ENCODE measurements at regions not wholly inside any gene's neighbourhood (a gene's known extent, or its start where the extent isn't known, plus 50 kb on each side); places are given as distances from the start of the nearest gene placed in this dataset.
"Not testable (repeated sequence)": the region's sequence is repeated elsewhere in the genome, so short reads cannot be mapped to it uniquely, and the experiment has no call there.

GRCh38 chr11:116666673-116667249 lies 106.0 kb downstream of the BUD13 start:
- not testable (repeated sequence) for DNase-seq (ENCODE audit: low read depth)

- DNase-seq (ENCODE audit: low read depth): no peak
Measured at GRCh38 chr11:116665523-116665922, 107.3 kb downstream of the BUD13 start.

GRCh38 chr11:116661056-116661455 lies 111.7 kb downstream of the BUD13 start:
- DNase-seq (ENCODE audit: low read depth): no peak

GRCh38 chr11:116660011-116660410 lies 112.8 kb downstream of the BUD13 start:
- DNase-seq (ENCODE audit: low read depth): no peak

- no peak for DNase-seq (ENCODE audit: low read depth)
Measured at GRCh38 chr11:116658876-116659535, 113.8 kb downstream of the BUD13 start.

- DNase-seq (ENCODE audit: low read depth): no peak
Measured at GRCh38 chr11:116657842-116658825, 114.7 kb downstream of the BUD13 start.

GRCh38 chr11:116656011-116656410 lies 116.8 kb downstream of the BUD13 start:
- no peak for DNase-seq (ENCODE audit: low read depth)

- DNase-seq (ENCODE audit: low read depth): no peak
Measured at GRCh38 chr11:116654526-116654925, 118.3 kb downstream of the BUD13 start.

GRCh38 chr11:116653206-116653605 lies 119.6 kb downstream of the BUD13 start:
- DNase-seq (ENCODE audit: low read depth): no peak

- DNase-seq (ENCODE audit: low read depth): no peak
Measured at GRCh38 chr11:116651737-116652237, 121.0 kb downstream of the BUD13 start.

GRCh38 chr11:116651098-116651736 lies 121.6 kb downstream of the BUD13 start:
- DNase-seq (ENCODE audit: low read depth): no peak

- DNase-seq (ENCODE audit: low read depth): no peak
Measured at GRCh38 chr11:116650052-116650451, 122.7 kb downstream of the BUD13 start.

GRCh38 chr11:116649268-116649667 lies 123.5 kb downstream of the BUD13 start:
- DNase-seq (ENCODE audit: low read depth): no peak

GRCh38 chr11:116648247-116649174 lies 124.3 kb downstream of the BUD13 start:
- DNase-seq (ENCODE audit: low read depth): no peak

GRCh38 chr11:116647305-116648080 lies 125.3 kb downstream of the BUD13 start:
- DNase-seq (ENCODE audit: low read depth): no peak

GRCh38 chr11:116646191-116646590 lies 126.6 kb downstream of the BUD13 start:
- DNase-seq (ENCODE audit: low read depth): no peak

- no peak for DNase-seq (ENCODE audit: low read depth)
Measured at GRCh38 chr11:116644941-116645305, 127.9 kb downstream of the BUD13 start.

- no peak for DNase-seq (ENCODE audit: low read depth)
Measured at GRCh38 chr11:116644201-116644940, 128.4 kb downstream of the BUD13 start.

GRCh38 chr11:116643521-116643920 lies 129.3 kb downstream of the BUD13 start:
- DNase-seq (ENCODE audit: low read depth): no peak

- DNase-seq (ENCODE audit: low read depth): no peak
Measured at GRCh38 chr11:116642902-116643301, 129.9 kb downstream of the BUD13 start.
